HG03066 (cell line): ENCODE measurements at regions not wholly inside any gene's neighbourhood (a gene's known extent, or its start where the extent isn't known, plus 50 kb on each side); places are given as distances from the start of the nearest gene placed in this dataset.
"Not testable (repeated sequence)": the region's sequence is repeated elsewhere in the genome, so short reads cannot be mapped to it uniquely, and the experiment has no call there.

Experiments
- ATAC-seq: cut with Tn5 transposase; IDR thresholded peaks from one replicate; pipeline ENCODE4 v1.9.1; 2021; ENCODE audit warnings: low read depth; ENCODE audit not compliant: unreplicated experiment

- no peak for ATAC-seq
These were observed 94.0 kb downstream of the MSX2 start for GRCh38 chr5:174818430-174818829.

GRCh38 chr5:174817610-174818009 is 93.2 kb downstream of the MSX2 start:
- no peak for ATAC-seq

- ATAC-seq, result no peak
These were observed 92.5 kb downstream of the MSX2 start for GRCh38 chr5:174816858-174817257.

- no peak for ATAC-seq
These were observed 87.1 kb downstream of the MSX2 start for GRCh38 chr5:174811438-174811837.

GRCh38 chr5:174810796-174811195 is 86.4 kb downstream of the MSX2 start:
- ATAC-seq, result no peak

- ATAC-seq, result no peak
These were observed 83.1 kb downstream of the MSX2 start for GRCh38 chr5:174807471-174807870.

- no peak for ATAC-seq
These were observed 82.3 kb downstream of the MSX2 start for GRCh38 chr5:174806729-174807128.

GRCh38 chr5:174801798-174802197 is 77.4 kb downstream of the MSX2 start:
- no peak for ATAC-seq

- no peak for ATAC-seq
These were observed 76.1 kb downstream of the MSX2 start for GRCh38 chr5:174800435-174800834.

GRCh38 chr5:174799121-174799520 is 74.7 kb downstream of the MSX2 start:
- no peak for ATAC-seq

GRCh38 chr5:174798551-174798951 is 74.2 kb downstream of the MSX2 start:
- ATAC-seq, result no peak

GRCh38 chr5:174796711-174797192 is 72.4 kb downstream of the MSX2 start:
- ATAC-seq, result no peak

GRCh38 chr5:174794931-174795672 is 70.7 kb downstream of the MSX2 start:
- no peak for ATAC-seq

GRCh38 chr5:174793684-174794328 is 69.4 kb downstream of the MSX2 start:
- ATAC-seq, result no peak

- no peak for ATAC-seq
These were observed 68.7 kb downstream of the MSX2 start for GRCh38 chr5:174793076-174793475.

- not testable (repeated sequence) for ATAC-seq
These were observed 67.9 kb downstream of the MSX2 start for GRCh38 chr5:174792265-174792664.

- ATAC-seq, result no peak
These were observed 66.5 kb downstream of the MSX2 start for GRCh38 chr5:174790906-174791305.

GRCh38 chr5:174789596-174789995 is 65.2 kb downstream of the MSX2 start:
- ATAC-seq, result no peak

- ATAC-seq, result no peak
These were observed 60.8 kb downstream of the MSX2 start for GRCh38 chr5:174785120-174785680.
